ENCODE measurements at regions not wholly inside any gene's neighbourhood (a gene's known extent, or its start where the extent isn't known, plus 50 kb on each side); places are given as distances from the start of the nearest gene placed in this dataset.

GRCh38 chr5:125659316-125660023, 763.7 kb upstream of the GRAMD2B start:
- no peak overlapping the region for H3K4me3 ChIP-seq (replicated peaks; ENCODE audit: low read depth, low read length)
- no peak for DNase-seq (ENCODE audit: extremely low read depth, low read depth)

GRCh38 chr5:125660231-125660895, 762.8 kb upstream of the GRAMD2B start:
- no peak overlapping the region for H3K4me3 ChIP-seq (replicated peaks; ENCODE audit: low read depth, low read length)
- no peak for TF ChIP-seq CTCF (IDR thresholded peaks at IDR 0.05; ENCODE audit: low read depth, low read length, missing control alignments)
- no peak for DNase-seq (ENCODE audit: extremely low read depth, low read depth)

More at GRCh38 chr5:125659316-125660023, 763.7 kb upstream of the GRAMD2B start:
- TF ChIP-seq CTCF (IDR thresholded peaks at IDR 0.05; ENCODE audit: low read depth, low read length, missing control alignments) = no peak

GRCh38 chr5:125661584-125661983, 761.6 kb upstream of the GRAMD2B start:
- H3K4me3 ChIP-seq (replicated peaks; ENCODE audit: low read depth, low read length) = no peak overlapping the region
- no peak for TF ChIP-seq CTCF (IDR thresholded peaks at IDR 0.05; ENCODE audit: low read depth, low read length, missing control alignments)
- DNase-seq (ENCODE audit: extremely low read depth, low read depth) = no peak

GRCh38 chr5:125668884-125669283, 754.3 kb upstream of the GRAMD2B start:
- no peak for TF ChIP-seq CTCF (IDR thresholded peaks at IDR 0.05; ENCODE audit: low read depth, low read length, missing control alignments)

GRCh38 chr5:125673359-125673950, 749.8 kb upstream of the GRAMD2B start:
- no peak for TF ChIP-seq CTCF (IDR thresholded peaks at IDR 0.05; ENCODE audit: low read depth, low read length, missing control alignments)
- no peak for DNase-seq (ENCODE audit: extremely low read depth, low read depth)
- H3K4me3 ChIP-seq (replicated peaks; ENCODE audit: low read depth, low read length) = no peak overlapping the region

More at GRCh38 chr5:125668884-125669283, 754.3 kb upstream of the GRAMD2B start:
- DNase-seq (ENCODE audit: extremely low read depth, low read depth) = no peak
- no peak overlapping the region for H3K4me3 ChIP-seq (replicated peaks; ENCODE audit: low read depth, low read length)

GRCh38 chr5:125679522-125679921, 743.7 kb upstream of the GRAMD2B start:
- no peak overlapping the region for H3K4me3 ChIP-seq (replicated peaks; ENCODE audit: low read depth, low read length)
- no peak for DNase-seq (ENCODE audit: extremely low read depth, low read depth)
- TF ChIP-seq CTCF (IDR thresholded peaks at IDR 0.05; ENCODE audit: low read depth, low read length, missing control alignments) = no peak
